ENCODE measurements at regions not wholly inside any gene's neighbourhood (a gene's known extent, or its start where the extent isn't known, plus 50 kb on each side); places are given as distances from the start of the nearest gene placed in this dataset.

GRCh38 chr3:165383381-165383780, 187.2 kb upstream of the SLITRK3 start:
- no peak overlapping the region for H3K27ac Mint-ChIP-seq

GRCh38 chr3:165382672-165383071, 186.5 kb upstream of the SLITRK3 start:
- ATAC-seq (ENCODE audit: poor library complexity) = no peak
- peaks cover 21% of the 10 kb centered on the region for H3K9me3 Mint-ChIP-seq
- no peaks in the 10 kb centered on the region for H3K4me1 ChIP-seq (ENCODE audit: insufficient read depth, low read length)
- H3K27ac ChIP-seq (ENCODE audit: low read depth in 1 of 2, low read length in 2 of 2) = no peak overlapping the region
- H3K27me3 ChIP-seq (ENCODE audit: control insufficient read depth in 1 of 2, insufficient read depth in 2 of 2, low read length in 2 of 2) = no peaks in the 10 kb centered on the region
- DNase-seq = no peak
- no peaks in the 10 kb centered on the region for H3K27me3 Mint-ChIP-seq
- H3K4me1 Mint-ChIP-seq (ENCODE audit: low read depth) = no peaks in the 10 kb centered on the region
- no peak overlapping the region for H3K4me3 Mint-ChIP-seq
- H3K4me3 ChIP-seq (ENCODE audit: low read length) = no peak overlapping the region
- intact Hi-C loops (cut with DNase I, micrococcal nuclease) = no loop called here
- TF ChIP-seq, protein P1, sequence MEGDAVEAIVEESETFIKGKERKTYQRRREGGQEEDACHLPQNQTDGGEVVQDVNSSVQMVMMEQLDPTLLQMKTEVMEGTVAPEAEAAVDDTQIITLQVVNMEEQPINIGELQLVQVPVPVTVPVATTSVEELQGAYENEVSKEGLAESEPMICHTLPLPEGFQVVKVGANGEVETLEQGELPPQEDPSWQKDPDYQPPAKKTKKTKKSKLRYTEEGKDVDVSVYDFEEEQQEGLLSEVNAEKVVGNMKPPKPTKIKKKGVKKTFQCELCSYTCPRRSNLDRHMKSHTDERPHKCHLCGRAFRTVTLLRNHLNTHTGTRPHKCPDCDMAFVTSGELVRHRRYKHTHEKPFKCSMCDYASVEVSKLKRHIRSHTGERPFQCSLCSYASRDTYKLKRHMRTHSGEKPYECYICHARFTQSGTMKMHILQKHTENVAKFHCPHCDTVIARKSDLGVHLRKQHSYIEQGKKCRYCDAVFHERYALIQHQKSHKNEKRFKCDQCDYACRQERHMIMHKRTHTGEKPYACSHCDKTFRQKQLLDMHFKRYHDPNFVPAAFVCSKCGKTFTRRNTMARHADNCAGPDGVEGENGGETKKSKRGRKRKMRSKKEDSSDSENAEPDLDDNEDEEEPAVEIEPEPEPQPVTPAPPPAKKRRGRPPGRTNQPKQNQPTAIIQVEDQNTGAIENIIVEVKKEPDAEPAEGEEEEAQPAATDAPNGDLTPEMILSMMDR (IDR thresholded peaks at IDR 0.05) = no peak
- H3K36me3 ChIP-seq (ENCODE audit: insufficient read depth, low read length) = no peaks in the 10 kb centered on the region
- H3K27ac Mint-ChIP-seq = no peak overlapping the region
- ChIA-PET CTCF (no interaction called here), POLR2A (no interaction called here)
- no peaks in the 10 kb centered on the region for H3K36me3 Mint-ChIP-seq (ENCODE audit: low read depth)
- peaks cover 0 to 5% of the 10 kb centered on the region in 2 experiments for H3K9me3 ChIP-seq (ENCODE audit: control insufficient read depth in 1 of 2, insufficient read depth in 1 of 2, low read length in 2 of 2)

More at GRCh38 chr3:165383381-165383780, 187.2 kb upstream of the SLITRK3 start:
- no peaks in the 10 kb centered on the region for H3K27me3 Mint-ChIP-seq
- no peak overlapping the region for H3K4me3 Mint-ChIP-seq
- POLR2A ChIA-PET = no interaction called here
- no peak overlapping the region for H3K27ac ChIP-seq (ENCODE audit: low read depth in 1 of 2, low read length in 2 of 2)
- no peaks in the 10 kb centered on the region for H3K4me1 ChIP-seq (ENCODE audit: insufficient read depth, low read length)
- H3K9me3 ChIP-seq (ENCODE audit: control insufficient read depth in 1 of 2, insufficient read depth in 1 of 2, low read length in 2 of 2) = peaks cover 0 to 5% of the 10 kb centered on the region in 2 experiments
- intact Hi-C loops (cut with DNase I, micrococcal nuclease) = no loop called here
- no peaks in the 10 kb centered on the region for H3K4me1 Mint-ChIP-seq (ENCODE audit: low read depth)
- CTCF ChIA-PET = no interaction called here
- DNase-seq = no peak
- H3K36me3 ChIP-seq (ENCODE audit: insufficient read depth, low read length) = no peaks in the 10 kb centered on the region
- H3K36me3 Mint-ChIP-seq (ENCODE audit: low read depth) = no peaks in the 10 kb centered on the region
- no peak for ATAC-seq (ENCODE audit: poor library complexity)
- TF ChIP-seq, protein P1 (IDR thresholded peaks at IDR 0.05) = no peak
- H3K4me3 ChIP-seq (ENCODE audit: low read length) = no peak overlapping the region
- H3K27me3 ChIP-seq (ENCODE audit: control insufficient read depth in 1 of 2, insufficient read depth in 2 of 2, low read length in 2 of 2) = no peaks in the 10 kb centered on the region
- H3K9me3 Mint-ChIP-seq = peaks cover 21% of the 10 kb centered on the region

- TF ChIP-seq, protein P1 (IDR thresholded peaks at IDR 0.05) = no peak
- H3K27me3 Mint-ChIP-seq = no peaks in the 10 kb centered on the region
- Histone ChIP-seq H3K4me3 (ENCODE audit: low read length) (no peak overlapping the region), H3K4me1 (ENCODE audit: insufficient read depth, low read length) (no peaks in the 10 kb centered on the region), H3K9me3 (ENCODE audit: control insufficient read depth in 1 of 2, insufficient read depth in 1 of 2, low read length in 2 of 2) (no peaks in the 10 kb centered on the region), H3K27ac (ENCODE audit: low read depth in 1 of 2, low read length in 2 of 2) (no peak overlapping the region), H3K36me3 (ENCODE audit: insufficient read depth, low read length) (no peaks in the 10 kb centered on the region), H3K27me3 (ENCODE audit: control insufficient read depth in 1 of 2, insufficient read depth in 2 of 2, low read length in 2 of 2) (no peaks in the 10 kb centered on the region)
- intact Hi-C loops (cut with DNase I, micrococcal nuclease) = no loop called here
- no peaks in the 10 kb centered on the region for H3K4me1 Mint-ChIP-seq (ENCODE audit: low read depth)
- no peak overlapping the region for H3K27ac Mint-ChIP-seq
- H3K4me3 Mint-ChIP-seq = no peak overlapping the region
- ChIA-PET CTCF (no interaction called here), POLR2A (no interaction called here)
- DNase-seq (no peak), ATAC-seq (ENCODE audit: poor library complexity) (no peak)
- H3K36me3 Mint-ChIP-seq (ENCODE audit: low read depth) = no peaks in the 10 kb centered on the region
- peaks cover 16% of the 10 kb centered on the region for H3K9me3 Mint-ChIP-seq
Measured at GRCh38 chr3:165378761-165379160, 182.6 kb upstream of the SLITRK3 start.

All from CD4-positive, alpha-beta T cell (primary cell).